ENCODE measurements at regions not wholly inside any gene's neighbourhood (a gene's known extent, or its start where the extent isn't known, plus 50 kb on each side); places are given as distances from the start of the nearest gene placed in this dataset.

DNA sequence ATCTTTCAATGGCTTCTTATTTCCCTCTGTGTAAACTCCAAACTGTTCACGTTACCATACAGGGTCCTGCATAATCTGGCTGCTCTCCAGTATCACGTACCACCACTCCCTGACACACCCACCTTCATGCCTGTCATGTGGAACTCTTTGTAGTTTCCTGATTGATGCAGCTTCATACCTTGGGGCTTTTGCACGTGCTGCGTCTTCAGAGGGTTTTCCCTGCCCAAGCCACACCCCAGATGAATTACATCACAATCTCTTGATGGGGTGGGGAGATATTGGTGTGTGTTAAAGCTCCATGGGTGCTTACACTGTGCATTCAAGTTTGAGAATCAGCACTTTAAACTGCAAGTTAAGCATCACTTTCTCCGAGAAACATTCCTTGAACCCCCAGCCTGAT, 101.9 kb downstream of the CT47B1 start:
- Histone ChIP-seq H3K9me3 (replicated peaks; ENCODE audit: control insufficient read depth, insufficient read depth, low read length) (no peaks in the 10 kb centered on the region), H3K79me2 (ENCODE audit: control insufficient read depth, insufficient read depth, low read length) (no peaks in the 10 kb centered on the region), H3K4me3 (replicated peaks in 1 of 3; ENCODE audit: insufficient read depth in 1 of 3, low read depth in 1 of 3, low read length in 3 of 3) (no peak overlapping the region), H4K20me1 (replicated peaks; ENCODE audit: control insufficient read depth, extremely low read depth, insufficient read depth, low read length) (no peaks in the 10 kb centered on the region), H3K27ac (ENCODE audit: insufficient read depth, low read depth, low read length) (no peak overlapping the region), H3K27me3 (ENCODE audit: control insufficient read depth in 2 of 2, insufficient read depth in 2 of 2, low read length in 2 of 2) (no peaks in the 10 kb centered on the region), H2AFZ (ENCODE audit: low read depth, low read length) (no peak overlapping the region), H3K9ac (replicated peaks; ENCODE audit: extremely low read depth, insufficient read depth, low read length) (no peak overlapping the region), H3K9me1 (replicated peaks; ENCODE audit: control insufficient read depth, extremely low read depth, insufficient read depth, low read length) (no peaks in the 10 kb centered on the region), H3K36me3 (ENCODE audit: control insufficient read depth in 2 of 2, extremely low read depth in 1 of 2, insufficient read depth in 2 of 2, low read length in 2 of 2) (no peaks in the 10 kb centered on the region), H3K4me1 (ENCODE audit: control insufficient read depth, extremely low read depth, insufficient read depth, low read length) (peaks cover 17% of the 10 kb centered on the region), H3K4me2 (ENCODE audit: insufficient read depth, low read length) (no peak overlapping the region)
- ChIA-PET CTCF (no interaction called here), POLR2A (no interaction called here)
- BruUV-seq (replicated peaks), result no TSS peak
- FAIRE-seq, result no peak
- no peak for DNase-seq (ENCODE audit: low read depth, low spot score)
- intact Hi-C loops (cut with micrococcal nuclease) (no loop called here), dilution Hi-C loops (cut with MboI; ENCODE audit: extremely low pct_ligation_motif_present, low sequenced_read_pairs) (no loop called here)
- TF ChIP-seq, protein P1, sequence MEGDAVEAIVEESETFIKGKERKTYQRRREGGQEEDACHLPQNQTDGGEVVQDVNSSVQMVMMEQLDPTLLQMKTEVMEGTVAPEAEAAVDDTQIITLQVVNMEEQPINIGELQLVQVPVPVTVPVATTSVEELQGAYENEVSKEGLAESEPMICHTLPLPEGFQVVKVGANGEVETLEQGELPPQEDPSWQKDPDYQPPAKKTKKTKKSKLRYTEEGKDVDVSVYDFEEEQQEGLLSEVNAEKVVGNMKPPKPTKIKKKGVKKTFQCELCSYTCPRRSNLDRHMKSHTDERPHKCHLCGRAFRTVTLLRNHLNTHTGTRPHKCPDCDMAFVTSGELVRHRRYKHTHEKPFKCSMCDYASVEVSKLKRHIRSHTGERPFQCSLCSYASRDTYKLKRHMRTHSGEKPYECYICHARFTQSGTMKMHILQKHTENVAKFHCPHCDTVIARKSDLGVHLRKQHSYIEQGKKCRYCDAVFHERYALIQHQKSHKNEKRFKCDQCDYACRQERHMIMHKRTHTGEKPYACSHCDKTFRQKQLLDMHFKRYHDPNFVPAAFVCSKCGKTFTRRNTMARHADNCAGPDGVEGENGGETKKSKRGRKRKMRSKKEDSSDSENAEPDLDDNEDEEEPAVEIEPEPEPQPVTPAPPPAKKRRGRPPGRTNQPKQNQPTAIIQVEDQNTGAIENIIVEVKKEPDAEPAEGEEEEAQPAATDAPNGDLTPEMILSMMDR (IDR thresholded peaks at IDR 0.05; ENCODE audit: extremely low read depth in 1 of 2, insufficient read depth in 1 of 2, low read depth in 1 of 2, low read length in 2 of 2), result no peak
- TF ChIP-seq FOS (IDR thresholded peaks at IDR 0.05; ENCODE audit: borderline replicate concordance, insufficient read depth, low read length) (no peak), MYC (IDR thresholded peaks at IDR 0.05; ENCODE audit: low read depth, low read length) (no peak), JUN (IDR thresholded peaks at IDR 0.05; ENCODE audit: borderline replicate concordance, insufficient read depth, insufficient read length, low read depth) (no peak), GATA2 (IDR thresholded peaks at IDR 0.05; ENCODE audit: insufficient read depth, insufficient read length, low read depth, low read length) (no peak), POLR2AphosphoS5 (IDR thresholded peaks at IDR 0.05; ENCODE audit: insufficient read depth, low read depth, low read length) (no peak), POLR2A (IDR thresholded peaks at IDR 0.05; ENCODE audit: low read depth, low read length) (no peak), EZH2 (IDR thresholded peaks at IDR 0.05; ENCODE audit: borderline replicate concordance, low read depth, low read length, severe bottlenecking) (no peak)
- TF ChIP-seq, protein P2, sequence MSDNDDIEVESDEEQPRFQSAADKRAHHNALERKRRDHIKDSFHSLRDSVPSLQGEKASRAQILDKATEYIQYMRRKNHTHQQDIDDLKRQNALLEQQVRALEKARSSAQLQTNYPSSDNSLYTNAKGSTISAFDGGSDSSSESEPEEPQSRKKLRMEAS (IDR thresholded peaks at IDR 0.05; ENCODE audit: insufficient read depth, insufficient read length), result no peak
